ENCODE measurements at regions not wholly inside any gene's neighbourhood (a gene's known extent, or its start where the extent isn't known, plus 50 kb on each side); places are given as distances from the start of the nearest gene placed in this dataset.

DNA sequence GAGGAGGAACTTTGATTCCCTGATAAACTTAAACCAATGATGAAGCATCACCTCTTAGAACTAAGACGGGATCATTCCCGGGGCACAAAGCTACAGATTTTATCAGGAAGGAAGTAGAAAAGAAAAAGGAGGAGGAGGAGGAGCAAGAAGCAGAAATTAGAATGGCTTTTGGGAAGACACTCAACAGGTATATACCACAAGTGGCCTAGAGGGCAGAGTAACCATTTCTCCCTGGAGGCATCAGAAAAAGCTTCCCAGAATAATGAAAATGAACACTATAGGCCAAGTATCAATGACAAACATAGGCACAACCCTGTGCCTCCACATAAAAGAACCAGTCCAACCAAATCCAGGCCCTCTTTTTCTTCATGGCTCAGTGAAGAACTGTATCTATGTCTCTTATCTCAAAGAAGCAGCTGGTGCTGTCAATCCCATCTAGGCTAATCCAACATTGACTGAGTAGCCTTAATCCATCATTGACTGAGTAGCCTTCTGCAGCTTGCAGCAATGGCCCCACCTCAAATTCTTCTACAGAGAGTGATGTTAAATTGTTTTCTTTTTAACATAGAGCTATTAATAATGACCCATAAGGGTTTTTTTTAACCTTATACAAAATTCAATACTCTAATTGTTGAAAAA, 178.8 kb upstream of the KIF2A start:
- DNase-seq, result peak; percentile 4

GRCh38 chr5:62130107-62130506, 175.9 kb upstream of the KIF2A start:
- no peak for DNase-seq

- no peak for DNase-seq
Observed at GRCh38 chr5:62132276-62132675, 173.7 kb upstream of the KIF2A start.

DNA sequence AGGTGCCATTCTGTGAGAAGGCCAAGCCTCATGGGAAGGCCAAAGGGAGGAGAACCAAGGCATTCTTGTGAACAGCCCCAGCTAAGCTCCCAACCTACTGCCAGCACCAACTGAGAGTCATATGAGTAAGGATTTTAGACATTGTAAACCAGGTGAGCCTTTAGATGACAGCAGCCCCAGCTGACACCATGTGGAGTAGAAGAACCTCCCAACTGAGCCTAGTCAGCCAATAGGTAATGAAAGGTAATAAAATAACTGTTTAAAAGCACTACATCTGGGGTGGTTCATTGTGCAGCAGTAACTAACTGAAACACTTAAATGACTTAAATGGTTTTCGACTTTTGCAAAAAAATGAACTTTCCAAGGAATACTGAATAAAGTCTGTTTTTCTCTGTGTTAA, 172.6 kb upstream of the KIF2A start:
- DNase-seq, result no peak

DNA sequence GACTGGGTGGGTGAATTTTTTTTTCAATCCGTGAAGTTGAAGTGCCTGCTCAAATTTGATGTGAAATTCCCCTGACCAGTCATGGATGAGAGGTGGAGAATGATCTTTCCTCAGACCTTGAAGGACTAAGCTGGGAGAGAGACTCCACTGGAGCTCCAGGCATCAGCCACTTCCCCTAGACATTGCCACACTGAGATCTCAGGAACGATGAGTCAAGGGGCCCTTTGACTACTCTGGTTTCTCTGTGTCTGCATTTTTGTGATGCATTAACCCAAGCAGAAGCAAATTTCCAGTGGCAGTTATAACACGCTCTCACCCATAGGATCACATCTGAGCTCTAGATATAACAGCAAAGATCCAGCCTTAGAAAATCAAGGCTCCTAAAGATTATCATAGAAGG, 171.2 kb upstream of the KIF2A start:
- no peak for DNase-seq

DNA sequence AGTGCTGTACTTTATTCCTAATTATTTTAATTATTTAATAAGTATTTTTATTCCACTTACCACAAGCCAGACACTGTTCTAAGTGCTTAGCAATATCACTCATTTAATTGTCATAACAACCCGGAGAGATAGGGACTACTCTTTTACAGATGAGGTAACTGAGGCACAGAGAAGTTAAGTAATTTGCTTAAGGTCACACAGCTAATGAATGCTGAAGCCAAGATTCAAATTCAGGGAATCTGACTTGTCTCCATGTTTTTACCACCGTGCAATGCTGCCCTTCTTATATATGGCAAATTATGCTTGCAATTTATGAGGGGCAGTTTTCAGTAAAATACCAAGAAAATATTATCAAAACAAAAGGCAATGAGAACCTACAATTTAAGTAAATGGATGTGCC, 168.4 kb upstream of the KIF2A start:
- no peak for DNase-seq

DNA sequence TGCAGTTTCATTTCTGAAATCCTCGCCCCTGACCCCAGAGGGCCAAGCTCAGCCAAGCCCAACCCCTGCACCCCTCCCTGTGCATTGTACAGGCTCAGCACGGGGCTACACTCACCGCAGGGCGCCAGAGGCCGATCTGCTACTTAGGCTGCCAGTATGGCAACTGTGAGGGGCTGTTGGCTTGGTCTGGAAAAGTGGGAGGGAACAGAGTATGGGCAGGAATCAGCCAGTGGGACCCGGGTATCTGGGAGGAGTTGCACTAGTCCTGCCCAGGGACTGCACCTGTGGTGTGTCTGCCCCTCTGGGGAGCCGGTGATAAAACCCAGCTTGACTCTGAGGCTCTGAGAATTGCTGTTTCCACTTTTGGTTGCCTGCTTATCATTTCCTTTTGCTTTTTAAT, 167.4 kb upstream of the KIF2A start:
- no peak for DNase-seq

- no peak for DNase-seq
Observed at GRCh38 chr5:62139741-62140140, 166.3 kb upstream of the KIF2A start.

- no peak for DNase-seq
Observed at GRCh38 chr5:62142351-62142750, 163.7 kb upstream of the KIF2A start.

DNA sequence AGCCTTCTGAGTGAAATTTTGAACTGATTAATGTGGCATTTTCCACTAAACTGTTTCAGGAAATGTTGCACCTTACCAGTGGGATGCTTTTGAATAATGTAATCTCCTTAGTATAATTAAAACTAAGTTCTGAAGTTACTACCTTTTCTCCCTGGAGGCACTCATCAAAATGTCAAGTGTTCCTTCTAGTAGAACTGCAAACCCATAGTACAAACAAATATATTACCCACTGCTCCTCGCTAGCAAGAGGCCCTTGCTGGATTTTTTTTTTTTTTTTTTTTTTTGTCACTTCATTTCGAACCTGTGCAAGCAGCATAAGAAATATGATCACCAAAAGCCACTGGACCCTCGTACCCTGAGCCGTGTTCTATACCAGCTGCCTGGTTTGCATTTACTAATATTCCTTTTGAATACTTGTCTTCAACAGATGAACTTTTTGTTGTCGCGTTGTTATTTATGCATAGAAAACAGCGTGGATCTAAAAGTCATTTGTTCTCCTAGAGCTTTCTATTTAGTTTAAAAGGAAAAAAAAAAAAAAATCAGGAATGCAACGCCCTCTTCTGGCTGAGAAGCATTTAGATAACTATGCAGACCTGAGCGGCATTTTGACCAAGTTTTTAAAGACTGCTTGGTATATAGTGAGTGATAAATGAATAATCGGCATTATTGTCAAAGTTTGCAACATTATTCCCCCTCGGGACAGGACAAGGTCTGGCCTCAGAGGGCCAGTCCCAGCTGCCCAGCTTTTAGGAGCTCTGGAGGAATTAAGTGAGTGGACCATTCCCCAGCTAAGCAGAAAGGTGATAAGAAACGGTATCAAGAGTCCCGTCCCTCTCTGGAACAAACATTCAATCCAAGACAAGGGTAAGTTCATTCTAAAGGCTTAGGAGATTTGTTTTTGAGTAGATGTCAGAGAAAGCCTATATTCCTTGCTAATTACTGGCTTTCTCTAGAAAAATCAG, 162.5 kb upstream of the KIF2A start:
- peak; percentile 37 for DNase-seq

GRCh38 chr5:62144401-62145022, 161.5 kb upstream of the KIF2A start:
- DNase-seq, result no peak

DNA sequence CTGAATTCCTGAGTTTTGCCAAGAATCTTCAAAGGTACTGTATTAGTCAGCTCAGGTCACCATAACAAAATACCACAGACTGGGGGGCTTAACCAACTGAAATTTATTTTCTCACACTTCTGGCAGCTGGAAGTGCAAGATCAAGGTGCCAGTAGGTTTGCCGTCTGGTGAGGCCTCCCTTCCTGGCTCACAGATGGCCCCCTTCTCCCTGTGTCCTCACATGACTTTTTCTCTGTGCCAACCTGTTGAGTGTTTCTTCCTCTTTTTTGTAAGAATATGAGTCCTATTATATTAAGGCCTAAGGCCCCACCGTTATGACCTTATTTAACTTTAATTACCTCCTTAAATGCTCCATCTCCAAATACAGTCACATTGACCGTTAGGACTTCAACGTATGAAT, 156.1 kb upstream of the KIF2A start:
- DNase-seq, result no peak

- DNase-seq, result no peak
Observed at GRCh38 chr5:62152394-62153087, 153.5 kb upstream of the KIF2A start.

DNA sequence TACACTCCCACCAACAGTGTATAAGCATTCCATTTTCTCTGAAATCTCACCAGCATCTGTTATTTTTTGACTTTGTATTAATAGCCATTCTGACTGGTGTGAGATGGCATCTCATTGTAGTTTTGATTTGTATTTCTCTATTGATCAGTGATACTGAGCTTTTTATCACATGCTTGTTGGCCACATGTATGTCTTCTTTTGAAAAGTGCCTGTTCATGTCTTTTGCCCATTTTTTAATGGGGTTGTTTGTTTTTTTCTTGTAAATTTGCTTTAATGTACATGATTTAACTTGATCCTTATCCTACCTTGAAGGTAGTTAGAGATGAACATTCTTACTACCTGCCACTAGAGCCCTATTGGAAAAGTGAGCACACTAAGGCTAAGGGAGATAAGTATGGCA, 151.2 kb upstream of the KIF2A start:
- no peak for DNase-seq

GRCh38 chr5:62155988-62156387, 150.0 kb upstream of the KIF2A start:
- no peak for DNase-seq

DNA sequence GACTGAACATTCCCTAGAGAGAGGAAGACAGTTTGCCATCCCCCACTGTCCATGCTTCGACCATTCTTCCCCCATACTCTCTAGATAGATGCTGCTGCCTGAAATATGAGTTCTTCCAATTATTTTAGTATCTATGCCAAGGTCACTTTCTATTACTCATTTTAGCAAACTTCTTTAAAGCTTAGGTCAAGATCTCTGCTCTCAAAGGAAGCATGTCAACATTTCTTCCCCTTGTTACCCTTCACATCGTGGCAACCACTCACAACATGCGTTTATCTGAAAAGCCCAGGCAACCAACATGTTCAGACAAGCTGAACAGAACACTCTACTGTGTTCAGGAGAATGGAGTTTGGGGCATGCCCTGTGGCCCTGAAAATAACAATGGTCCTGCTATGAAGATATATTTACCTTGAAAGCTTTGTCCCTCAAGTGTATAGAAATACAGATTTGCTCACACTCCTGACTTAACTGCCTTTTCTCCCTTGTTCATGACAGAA, 138.4 kb upstream of the KIF2A start:
- DNase-seq, result no peak

DNA sequence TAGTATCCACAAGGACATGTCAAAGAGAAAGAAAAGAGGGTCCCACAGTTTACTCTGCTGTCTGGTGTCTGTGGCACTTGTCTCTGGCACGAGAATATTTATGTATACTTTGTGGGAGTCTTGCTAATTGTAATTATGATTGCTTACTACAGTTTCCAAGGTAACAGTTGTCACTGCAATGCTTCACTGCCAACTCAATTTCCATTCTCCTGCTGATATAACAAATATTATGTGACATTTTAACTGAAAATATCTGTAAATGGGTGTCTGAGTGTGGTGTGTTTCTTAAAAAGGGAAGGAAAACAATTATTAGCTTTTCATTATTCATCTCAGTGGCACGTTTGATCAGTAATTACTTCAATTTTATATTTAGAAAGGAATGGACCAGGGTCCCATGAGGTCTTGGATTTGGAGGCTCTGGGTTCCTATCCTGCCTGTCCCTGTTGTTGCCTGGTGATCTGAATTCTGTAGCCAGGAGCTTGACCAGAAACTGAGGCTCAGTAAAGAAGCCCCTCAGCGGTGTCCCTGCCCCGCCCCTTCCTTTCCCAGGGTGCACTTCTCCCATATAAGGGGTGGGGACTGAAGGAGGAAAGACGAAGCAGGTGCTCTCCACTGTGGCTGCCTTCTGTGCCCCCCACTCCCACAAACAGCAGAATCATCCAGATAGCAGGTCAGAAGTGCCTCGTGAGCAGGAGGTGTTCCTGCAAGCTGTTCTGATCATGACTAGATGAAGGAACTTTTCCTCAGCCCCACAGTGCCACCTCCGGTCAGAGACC, 137.3 kb upstream of the KIF2A start:
- DNase-seq, result no peak

DNA sequence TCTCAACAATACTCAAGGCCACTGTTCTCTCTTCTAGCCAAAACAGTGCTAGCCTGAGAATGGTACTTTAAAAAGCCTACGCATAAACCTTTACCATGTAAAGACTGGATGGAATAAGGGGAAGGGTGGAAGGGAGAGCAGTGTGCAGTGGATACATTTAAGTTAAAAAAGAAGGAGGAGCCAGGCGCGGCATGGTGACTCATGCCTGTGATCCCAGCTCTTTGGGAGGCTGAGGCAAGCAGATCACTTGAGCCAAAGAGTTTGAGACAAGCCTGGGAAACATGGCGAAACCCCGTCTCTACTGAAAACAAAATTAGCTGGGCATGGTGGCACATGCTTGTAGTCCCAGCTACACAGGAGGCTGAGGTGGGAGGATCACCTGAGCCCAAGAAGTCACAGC, 127.7 kb upstream of the KIF2A start:
- no peak for DNase-seq

DNA sequence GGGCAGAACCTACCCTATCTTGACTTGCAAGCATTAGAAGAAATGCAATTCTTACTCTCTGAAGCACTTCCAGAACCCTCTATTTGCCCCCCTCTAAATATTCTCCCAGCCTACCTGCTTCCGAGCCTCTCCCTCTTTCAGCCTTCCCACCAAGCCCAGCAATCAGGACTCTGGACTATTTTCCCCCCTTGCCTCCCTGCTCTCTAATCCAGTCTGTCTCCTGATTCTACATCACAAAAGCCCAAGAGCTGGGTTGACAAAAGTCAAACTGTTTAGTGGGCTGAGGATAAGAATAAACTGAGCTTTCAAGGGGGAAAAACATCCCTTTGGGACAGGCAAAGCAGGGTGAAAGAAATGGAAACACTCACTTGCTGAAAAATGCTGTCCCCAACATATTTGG, 123.2 kb upstream of the KIF2A start:
- DNase-seq, result no peak

DNA sequence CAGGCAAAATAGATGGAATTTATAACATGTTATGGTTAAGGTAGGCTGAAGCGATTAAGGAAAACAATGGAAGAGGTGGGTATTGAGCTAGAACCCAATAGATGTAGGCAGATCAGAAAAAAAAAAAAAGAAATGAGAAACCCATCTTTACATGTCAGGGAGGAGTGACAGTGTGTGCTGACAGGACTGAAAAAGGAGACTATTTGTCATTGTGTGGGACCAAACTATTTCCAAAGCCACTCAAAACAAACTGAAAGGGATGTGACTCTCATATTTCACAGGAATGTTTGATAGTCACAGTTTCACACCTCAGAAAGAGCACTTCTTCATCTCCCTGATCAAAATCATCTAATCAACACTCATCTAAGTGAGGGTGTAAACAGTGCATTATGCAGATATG, 122.3 kb upstream of the KIF2A start:
- no peak for DNase-seq

DNA sequence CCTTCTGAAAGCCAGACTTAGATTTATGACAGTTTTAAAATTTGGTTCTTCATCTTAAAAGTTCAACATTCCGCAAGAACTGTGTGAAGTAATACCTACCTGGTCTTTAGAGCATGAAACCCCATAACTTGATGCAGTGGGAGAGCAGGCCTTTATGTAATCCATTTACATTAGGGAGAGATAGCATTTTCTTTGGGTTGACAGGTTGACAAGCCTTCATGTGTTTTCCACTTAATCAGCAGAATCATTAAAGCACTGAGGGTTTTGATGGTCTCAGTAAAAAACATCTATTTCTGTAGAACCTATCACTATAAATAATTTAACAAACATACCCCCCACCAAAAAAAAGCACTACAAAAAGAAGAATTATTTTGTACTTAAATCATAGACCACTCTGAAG, 121.6 kb upstream of the KIF2A start:
- no peak for DNase-seq

- peak; percentile 7 for DNase-seq
Observed at GRCh38 chr5:62190173-62190572, 115.8 kb upstream of the KIF2A start.
